ENCODE measurements at regions not wholly inside any gene's neighbourhood (a gene's known extent, or its start where the extent isn't known, plus 50 kb on each side); places are given as distances from the start of the nearest gene placed in this dataset.

DNA sequence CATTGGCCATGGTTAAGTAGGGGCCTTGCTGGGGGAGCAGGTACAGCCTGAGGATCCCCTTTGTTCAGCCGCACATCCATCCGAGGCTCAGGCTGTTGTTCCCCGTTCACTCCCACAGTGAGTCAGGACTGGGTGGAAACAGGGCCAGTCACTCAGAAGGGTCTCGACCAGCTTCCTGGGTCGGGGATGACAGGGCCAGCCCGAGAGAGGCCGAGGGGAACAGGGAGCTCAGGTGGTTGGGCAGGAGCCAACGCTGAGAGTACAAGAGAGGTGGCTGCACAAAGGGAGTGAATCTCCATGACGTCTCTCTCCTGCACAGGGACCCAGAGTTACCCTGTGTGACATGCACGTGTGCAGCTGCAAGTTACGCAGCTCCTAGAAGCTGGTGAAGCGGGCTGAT is 97.2 kb upstream of the SHANK2 start:
- WGBS, result 65% methylated on average over 12 of the region's 12 CpGs
- H3K4me3 ChIP-seq (ENCODE audit: low read depth, low read length), result no peak overlapping the region
- no peaks in the 10 kb centered on the region for H3K4me1 ChIP-seq (ENCODE audit: insufficient read depth)
- no peak for DNase-seq (ENCODE audit: extremely low spot score)
- H3K36me3 ChIP-seq (ENCODE audit: insufficient read depth), result no peaks in the 10 kb centered on the region
- no peak overlapping the region for H3K27ac ChIP-seq (ENCODE audit: low read depth)

DNA sequence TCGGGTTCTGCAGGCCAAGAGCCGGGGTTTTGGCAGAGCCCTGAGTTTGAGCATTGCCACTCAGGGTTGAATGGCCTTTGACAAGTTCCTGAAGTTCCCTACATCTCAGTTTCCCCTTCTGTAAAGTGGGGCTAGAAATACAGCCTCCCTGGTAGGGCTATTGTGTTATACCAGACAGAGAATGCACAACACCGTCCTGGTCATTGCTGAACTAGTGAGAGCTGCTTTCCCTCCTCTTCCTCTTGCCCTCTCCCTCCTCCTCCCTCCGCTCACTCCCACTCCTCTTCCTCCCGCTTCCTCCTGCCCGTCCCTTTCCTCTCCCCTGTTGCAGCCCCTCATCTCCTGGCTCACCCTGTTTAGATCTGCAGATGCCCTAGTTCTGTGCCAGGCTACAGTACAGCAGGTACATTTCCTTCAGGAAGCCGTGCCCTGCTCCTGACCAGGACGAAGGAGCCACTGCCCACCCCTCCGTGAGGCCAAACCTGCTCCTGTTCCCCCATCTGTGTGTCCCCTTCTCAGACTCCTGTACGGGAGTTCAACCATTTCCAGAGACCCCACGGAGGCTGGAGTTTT is 91.5 kb upstream of the SHANK2 start:
- Histone ChIP-seq H3K27ac (ENCODE audit: low read depth) (no peak overlapping the region), H3K4me1 (ENCODE audit: insufficient read depth) (no peaks in the 10 kb centered on the region), H3K36me3 (ENCODE audit: insufficient read depth) (no peaks in the 10 kb centered on the region), H3K4me3 (ENCODE audit: low read depth, low read length) (no peak overlapping the region)
- no peak for DNase-seq (ENCODE audit: extremely low spot score)
- WGBS, result 73% methylated on average over 11 of the region's 11 CpGs

GRCh38 chr11:71342951-71343827 is 90.8 kb upstream of the SHANK2 start:
- WGBS, result 74% methylated on average over 20 of the region's 20 CpGs
- no peak for DNase-seq (ENCODE audit: extremely low spot score)
- Histone ChIP-seq H3K36me3 (ENCODE audit: insufficient read depth) (no peaks in the 10 kb centered on the region), H3K27ac (ENCODE audit: low read depth) (no peak overlapping the region), H3K4me1 (ENCODE audit: insufficient read depth) (no peaks in the 10 kb centered on the region), H3K4me3 (ENCODE audit: low read depth, low read length) (no peak overlapping the region)

DNA sequence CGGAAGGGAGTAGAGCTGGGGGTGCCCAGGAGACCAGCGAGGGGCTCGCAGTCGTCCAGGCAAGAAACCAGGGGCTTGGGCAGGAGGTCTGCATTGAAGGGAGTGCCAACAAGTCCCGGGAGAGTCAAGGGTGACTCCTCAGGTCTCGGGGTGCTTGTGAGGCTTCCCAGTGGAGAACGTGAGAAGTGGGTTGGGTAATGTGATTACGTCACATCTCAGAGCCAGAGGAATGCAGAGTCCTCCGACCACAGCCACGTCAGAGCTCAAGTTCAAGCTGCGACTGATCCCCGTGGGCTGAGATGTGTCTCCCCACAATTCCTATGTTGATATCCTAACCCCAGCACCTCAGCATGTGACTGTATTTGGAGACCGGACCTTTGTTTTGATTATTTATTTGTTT is 89.7 kb upstream of the SHANK2 start:
- Histone ChIP-seq H3K4me3 (ENCODE audit: low read depth, low read length) (no peak overlapping the region), H3K4me1 (ENCODE audit: insufficient read depth) (no peaks in the 10 kb centered on the region), H3K36me3 (ENCODE audit: insufficient read depth) (no peaks in the 10 kb centered on the region), H3K27ac (ENCODE audit: low read depth) (no peak overlapping the region)
- no peak for DNase-seq (ENCODE audit: extremely low spot score)
- WGBS, result 80% methylated on average over 13 of the region's 13 CpGs

- whole genome bisulfite sequencing, result 92% methylated on average over 9 of the region's 9 CpGs
- DNase-seq (ENCODE audit: extremely low spot score), result no peak
- Histone ChIP-seq H3K27ac (ENCODE audit: low read depth) (no peak overlapping the region), H3K36me3 (ENCODE audit: insufficient read depth) (no peaks in the 10 kb centered on the region), H3K4me3 (ENCODE audit: low read depth, low read length) (no peak overlapping the region), H3K4me1 (ENCODE audit: insufficient read depth) (no peaks in the 10 kb centered on the region)
Measured at GRCh38 chr11:71341596-71341995, 89.2 kb upstream of the SHANK2 start.

GRCh38 chr11:71341173-71341572 is 88.8 kb upstream of the SHANK2 start:
- Histone ChIP-seq H3K27ac (ENCODE audit: low read depth) (no peak overlapping the region), H3K4me3 (ENCODE audit: low read depth, low read length) (no peak overlapping the region), H3K36me3 (ENCODE audit: insufficient read depth) (no peaks in the 10 kb centered on the region), H3K4me1 (ENCODE audit: insufficient read depth) (no peaks in the 10 kb centered on the region)
- DNase-seq (ENCODE audit: extremely low spot score), result no peak
- WGBS, result 91% methylated on average over 8 of the region's 8 CpGs

DNA sequence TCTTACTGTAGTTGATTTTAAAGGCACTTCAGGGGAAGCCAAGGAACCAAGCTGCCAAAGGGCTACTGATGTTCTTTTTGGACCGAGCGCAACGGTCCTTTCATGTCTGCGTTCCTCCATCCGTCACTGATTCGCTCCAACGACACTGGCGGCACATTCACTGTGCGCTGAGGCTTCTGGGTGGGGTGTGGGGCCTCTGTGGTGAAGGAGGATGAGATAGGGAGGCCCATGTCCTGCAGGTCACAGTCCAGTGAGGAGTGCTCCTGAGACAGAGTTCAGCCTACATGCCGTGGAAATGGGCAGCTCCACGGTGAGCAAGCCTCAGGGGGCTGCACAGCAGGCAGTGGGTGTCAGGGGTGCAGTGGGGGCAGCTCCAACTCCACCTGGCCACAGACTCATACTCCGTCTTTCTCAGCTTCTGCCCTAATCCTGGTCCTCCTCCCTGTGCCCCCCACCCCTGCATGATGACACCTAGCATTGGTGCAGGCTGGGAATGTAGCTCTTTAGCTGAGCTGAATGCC is 87.8 kb upstream of the SHANK2 start:
- Histone ChIP-seq H3K4me1 (ENCODE audit: insufficient read depth) (no peaks in the 10 kb centered on the region), H3K36me3 (ENCODE audit: insufficient read depth) (no peaks in the 10 kb centered on the region), H3K27ac (ENCODE audit: low read depth) (no peak overlapping the region), H3K4me3 (ENCODE audit: low read depth, low read length) (no peak overlapping the region)
- DNase-seq (ENCODE audit: extremely low spot score), result no peak
- 88% methylated on average over 12 of the region's 12 CpGs for WGBS

GRCh38 chr11:71339396-71339881 is 87.1 kb upstream of the SHANK2 start:
- H3K36me3 ChIP-seq (ENCODE audit: insufficient read depth), result no peaks in the 10 kb centered on the region
- H3K4me3 ChIP-seq (ENCODE audit: low read depth, low read length), result no peak overlapping the region
- DNase-seq (ENCODE audit: extremely low spot score), result peak; percentile 10
- no peaks in the 10 kb centered on the region for H3K4me1 ChIP-seq (ENCODE audit: insufficient read depth)
- no peak overlapping the region for H3K27ac ChIP-seq (ENCODE audit: low read depth)
- WGBS, result 55% methylated on average over 14 of the region's 14 CpGs

GRCh38 chr11:71338801-71339395 is 86.5 kb upstream of the SHANK2 start:
- Histone ChIP-seq H3K27ac (ENCODE audit: low read depth) (no peak overlapping the region), H3K4me1 (ENCODE audit: insufficient read depth) (no peaks in the 10 kb centered on the region), H3K4me3 (ENCODE audit: low read depth, low read length) (no peak overlapping the region), H3K36me3 (ENCODE audit: insufficient read depth) (no peaks in the 10 kb centered on the region)
- 30% methylated on average over 12 of the region's 12 CpGs for WGBS
- DNase-seq (ENCODE audit: extremely low spot score), result peak; percentile 33

GRCh38 chr11:71336996-71337754 is 84.8 kb upstream of the SHANK2 start:
- 79% methylated on average over 12 of the region's 12 CpGs for WGBS
- Histone ChIP-seq H3K4me3 (ENCODE audit: low read depth, low read length) (no peak overlapping the region), H3K27ac (ENCODE audit: low read depth) (no peak overlapping the region), H3K36me3 (ENCODE audit: insufficient read depth) (no peaks in the 10 kb centered on the region), H3K4me1 (ENCODE audit: insufficient read depth) (no peaks in the 10 kb centered on the region)
- DNase-seq (ENCODE audit: extremely low spot score), result no peak

DNA sequence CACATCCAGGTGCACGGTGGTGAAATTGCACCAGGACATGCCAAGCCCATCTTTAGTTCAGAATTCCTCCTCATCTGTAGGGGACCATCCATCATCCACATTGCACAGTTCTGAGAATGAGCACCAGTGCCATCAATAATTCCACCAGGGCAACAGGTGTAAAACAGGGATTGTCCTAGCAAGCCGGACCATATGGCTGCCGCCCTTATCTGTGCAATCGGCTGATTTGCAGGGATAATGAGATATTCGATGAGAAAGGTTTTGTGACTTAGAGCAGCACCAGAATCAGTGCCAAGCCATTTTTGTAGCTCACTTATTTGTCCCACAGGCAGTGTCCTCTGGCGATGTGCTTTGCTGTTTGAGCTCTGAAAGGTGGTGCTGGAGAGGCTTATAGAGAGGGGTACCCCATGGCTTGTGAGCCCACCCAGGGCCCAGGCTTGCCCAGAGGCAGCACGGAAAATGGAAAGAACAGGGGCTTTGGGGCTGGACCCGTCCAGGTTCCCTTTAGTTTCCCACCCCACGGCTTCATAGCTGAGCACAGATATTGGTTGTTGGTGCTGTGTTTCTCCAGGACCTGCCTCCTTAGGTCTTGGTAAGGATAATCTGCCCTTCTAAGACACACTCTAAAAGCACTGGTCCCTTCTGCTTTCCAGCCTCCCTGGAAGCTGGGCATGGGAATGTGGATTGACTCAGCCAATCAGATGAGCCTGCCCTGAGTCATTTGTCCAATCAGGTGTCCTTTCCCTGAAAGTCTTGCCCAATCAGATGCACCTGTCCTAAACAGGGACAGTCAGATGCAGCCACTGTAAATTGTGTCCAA is 84.0 kb upstream of the SHANK2 start:
- DNase-seq (ENCODE audit: extremely low spot score), result no peak
- H3K4me1 ChIP-seq (ENCODE audit: insufficient read depth), result no peaks in the 10 kb centered on the region
- H3K36me3 ChIP-seq (ENCODE audit: insufficient read depth), result no peaks in the 10 kb centered on the region
- no peak overlapping the region for H3K4me3 ChIP-seq (ENCODE audit: low read depth, low read length)
- WGBS, result 85% methylated on average over 9 of the region's 9 CpGs
- H3K27ac ChIP-seq (ENCODE audit: low read depth), result no peak overlapping the region

GRCh38 chr11:71335371-71335770 is 83.0 kb upstream of the SHANK2 start:
- Histone ChIP-seq H3K4me3 (ENCODE audit: low read depth, low read length) (no peak overlapping the region), H3K4me1 (ENCODE audit: insufficient read depth) (no peaks in the 10 kb centered on the region), H3K27ac (ENCODE audit: low read depth) (no peak overlapping the region), H3K36me3 (ENCODE audit: insufficient read depth) (no peaks in the 10 kb centered on the region)
- no peak for DNase-seq (ENCODE audit: extremely low spot score)
- 83% methylated on average over 1 of the region's 1 CpG for WGBS

DNA sequence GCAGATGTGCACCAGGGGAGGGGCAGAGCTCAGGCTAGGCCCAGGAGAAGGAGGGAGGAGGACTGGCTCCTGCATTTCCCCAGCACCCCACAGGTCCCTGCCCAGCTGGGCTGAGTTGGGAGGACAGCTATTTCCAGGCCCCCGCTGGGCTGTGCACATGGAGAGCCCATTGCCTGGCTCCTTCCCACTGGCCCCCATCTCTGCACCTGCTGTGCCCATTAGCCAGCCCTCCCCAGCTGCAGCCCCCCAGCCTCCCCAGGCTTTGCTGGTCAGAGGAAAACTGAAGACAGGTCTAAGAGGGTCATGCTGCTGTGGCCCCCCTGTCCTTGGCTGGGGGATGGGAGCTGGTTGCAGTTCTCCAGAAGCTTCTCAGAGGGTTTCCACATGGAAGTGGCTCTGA is 81.8 kb upstream of the SHANK2 start:
- Histone ChIP-seq H3K4me1 (ENCODE audit: insufficient read depth) (no peaks in the 10 kb centered on the region), H3K27ac (ENCODE audit: low read depth) (no peak overlapping the region), H3K36me3 (ENCODE audit: insufficient read depth) (no peaks in the 10 kb centered on the region), H3K4me3 (ENCODE audit: low read depth, low read length) (no peak overlapping the region)
- 96% methylated on average over 1 of the region's 1 CpG for whole genome bisulfite sequencing
- DNase-seq (ENCODE audit: extremely low spot score), result no peak
